ENCODE measurements at regions not wholly inside any gene's neighbourhood (a gene's known extent, or its start where the extent isn't known, plus 50 kb on each side); places are given as distances from the start of the nearest gene placed in this dataset.

DNA sequence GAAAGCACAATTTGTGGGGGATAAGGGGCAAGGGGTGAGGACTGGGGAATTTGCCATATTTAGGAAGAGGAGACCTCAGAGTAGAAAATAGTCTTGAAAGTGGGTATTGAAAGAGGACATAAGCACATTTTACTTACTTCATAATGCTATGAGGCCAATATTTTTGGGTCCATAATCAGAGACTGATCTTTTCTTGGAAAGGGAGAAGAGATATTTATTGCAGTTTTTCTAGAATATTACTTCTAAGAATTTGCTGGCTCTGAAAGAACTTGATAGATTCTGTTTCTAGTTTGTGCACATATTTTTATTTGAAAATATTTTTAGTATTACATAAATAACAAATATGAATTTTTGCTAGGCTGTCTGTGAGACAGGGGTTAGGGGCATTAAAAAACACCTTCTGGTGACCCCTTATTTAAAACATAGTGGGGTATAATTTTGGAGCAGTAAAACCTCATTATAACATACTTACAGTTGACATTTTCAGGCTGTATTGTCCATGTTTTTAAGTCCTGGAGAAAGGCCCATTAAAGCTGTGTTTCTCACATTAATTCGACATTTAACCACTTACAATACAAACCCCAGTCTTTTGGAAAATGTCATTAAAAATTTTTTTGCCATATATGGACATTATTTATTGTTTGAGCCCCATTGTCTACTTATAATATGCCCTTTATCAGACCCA is 118.9 kb upstream of the NFIB start:
- H2BK20ac ChIP-seq (ENCODE audit: low read length) = no peak overlapping the region
- no peak overlapping the region for H2AFZ ChIP-seq (ENCODE audit: low read length)
- ChIA-PET CTCF (ENCODE audit: partially characterized antibody) (no interaction called here), POLR2A (ENCODE audit: partially characterized antibody) (no interaction called here)
- no peaks in the 10 kb centered on the region for H3K27me3 ChIP-seq (replicated peaks in 1 of 4; ENCODE audit: control insufficient read depth in 3 of 4, extremely low read depth in 1 of 4, insufficient read depth in 3 of 4, low read length in 3 of 4)
- H4K20me1 ChIP-seq (replicated peaks in 1 of 2; ENCODE audit: control insufficient read depth in 1 of 2, insufficient read depth in 2 of 2, low read length in 2 of 2) = no peaks in the 10 kb centered on the region
- no peak overlapping the region for H3K4ac ChIP-seq (replicated peaks; ENCODE audit: insufficient read length, low read depth, low read length)
- H3K14ac ChIP-seq (ENCODE audit: insufficient read length) = no peak overlapping the region
- no peak overlapping the region for H4K91ac ChIP-seq (replicated peaks; ENCODE audit: insufficient read length, low read length)
- no peak overlapping the region for H2BK15ac ChIP-seq (ENCODE audit: low read length)
- 79% methylated on average over 1 of the region's 1 CpG; no CpG with 5 or more reads in 1 of the 2 experiments for WGBS, 2 experiments (ENCODE audit: extremely low coverage in 1 of 2, insufficient coverage in 1 of 2, insufficient read length in 1 of 2, insufficient replicate concordance in 2 of 2, low coverage in 1 of 2, low lambda C conversion rate in 2 of 2, missing lambda C conversion rate in 1 of 2)
- no peaks in the 10 kb centered on the region for H3K36me3 ChIP-seq (ENCODE audit: control insufficient read depth in 2 of 4, insufficient read depth in 4 of 4, low read length in 3 of 4)
- H3K79me1 ChIP-seq (ENCODE audit: low read depth, low read length) = no peaks in the 10 kb centered on the region
- peaks cover 0 to 3% (median 1%) of the 10 kb centered on the region in 4 experiments; a peak in 2 of 7 replicates for H3K4me1 ChIP-seq (replicated peaks in 1 of 4; ENCODE audit: control insufficient read depth in 3 of 4, insufficient read depth in 4 of 4, low read length in 3 of 4)
- H3K23ac ChIP-seq (ENCODE audit: insufficient read length) = no peak overlapping the region
- no peak overlapping the region for H3K27ac ChIP-seq (ENCODE audit: low read depth, low read length)
- no peaks in the 10 kb centered on the region for H3K79me2 ChIP-seq (ENCODE audit: control insufficient read depth in 1 of 2, insufficient read depth in 2 of 2, low read length in 2 of 2)
- DNase-seq (ENCODE audit: low read depth in 1 of 2, low spot score in 2 of 2) (no peak), FAIRE-seq (no peak)
- H3K23me2 ChIP-seq (ENCODE audit: low read depth, low read length) = no peaks in the 10 kb centered on the region
- no peak overlapping the region for H3K4me2 ChIP-seq (ENCODE audit: insufficient read depth in 1 of 2, low read depth in 2 of 2, low read length in 2 of 2)
- no peak overlapping the region for H4K8ac ChIP-seq (ENCODE audit: extremely low read depth, insufficient read depth, low read length)
- H2BK5ac ChIP-seq (ENCODE audit: low read depth, low read length) = no peak overlapping the region
- no peak overlapping the region for H3K9ac ChIP-seq (replicated peaks in 1 of 4; ENCODE audit: extremely low read depth in 1 of 4, low read depth in 3 of 4, low read length in 3 of 4)
- no peak overlapping the region for H3K18ac ChIP-seq (ENCODE audit: extremely low read depth, low read length)
- no peak overlapping the region for H3K4me3 ChIP-seq (ENCODE audit: extremely low read depth in 1 of 4, insufficient read depth in 2 of 4, low read depth in 3 of 4, low read length in 4 of 4)
- H2BK120ac ChIP-seq (replicated peaks; ENCODE audit: low read depth, low read length) = no peak overlapping the region
- no peak overlapping the region for H3K56ac ChIP-seq (replicated peaks; ENCODE audit: insufficient read length, low read depth, low read length)
- H4K5ac ChIP-seq (ENCODE audit: insufficient read length, low read depth, low read length) = no peak overlapping the region
- H2BK12ac ChIP-seq (ENCODE audit: low read depth, low read length) = no peak overlapping the region
- no peak overlapping the region for H2AK5ac ChIP-seq (ENCODE audit: low read depth, low read length)
- H3K9me3 ChIP-seq (ENCODE audit: insufficient read depth in 2 of 2, low read depth in 1 of 2, low read length in 1 of 2) = no peaks in the 10 kb centered on the region
- TF ChIP-seq CHD2 (IDR thresholded peaks at IDR 0.05; ENCODE audit: low read length) = no peak
- no peak for TF ChIP-seq POLR2A (IDR thresholded peaks at IDR 0.05; ENCODE audit: control extremely low read depth in 1 of 2, low read depth in 2 of 2, low read length in 2 of 2)
- TF ChIP-seq RXRA (IDR thresholded peaks at IDR 0.05; ENCODE audit: insufficient read depth, low read depth, low read length) = no peak
- no peak for TF ChIP-seq RNF2 (IDR thresholded peaks at IDR 0.05; ENCODE audit: borderline replicate concordance, low read depth, low read length, missing control alignments, poor library complexity, severe bottlenecking)
- no peak for TF ChIP-seq KDM5A (IDR thresholded peaks at IDR 0.05; ENCODE audit: low read length)
